MM.1S (cell line): ENCODE measurements at regions not wholly inside any gene's neighbourhood (a gene's known extent, or its start where the extent isn't known, plus 50 kb on each side); places are given as distances from the start of the nearest gene placed in this dataset.

Experiments
- EZH2 ChIP-seq: fragments of 300-600 bp; sonication (generic); optimal IDR thresholded peaks from 2 replicates; pipeline ENCODE3; 2017; ENCODE audit warnings: low read depth, mild to moderate bottlenecking, antibody characterized with exemption, low read length, mixed read lengths
- EZH2phosphoT487 ChIP-seq: fragments of 300-600 bp; sonication (generic); IDR thresholded peaks from 2 replicates; pipeline ENCODE4 v1.6.1; 2018; ENCODE audit warnings: antibody characterized with exemption, low read length
- TF ChIP-seq, protein P1 (sequence below): fragments of 300-600 bp; sonication (generic); IDR thresholded peaks from 2 replicates; pipeline ENCODE4 v1.5.1; 2016; ENCODE audit warnings: antibody characterized with exemption, low read length, mixed read lengths

DNA sequence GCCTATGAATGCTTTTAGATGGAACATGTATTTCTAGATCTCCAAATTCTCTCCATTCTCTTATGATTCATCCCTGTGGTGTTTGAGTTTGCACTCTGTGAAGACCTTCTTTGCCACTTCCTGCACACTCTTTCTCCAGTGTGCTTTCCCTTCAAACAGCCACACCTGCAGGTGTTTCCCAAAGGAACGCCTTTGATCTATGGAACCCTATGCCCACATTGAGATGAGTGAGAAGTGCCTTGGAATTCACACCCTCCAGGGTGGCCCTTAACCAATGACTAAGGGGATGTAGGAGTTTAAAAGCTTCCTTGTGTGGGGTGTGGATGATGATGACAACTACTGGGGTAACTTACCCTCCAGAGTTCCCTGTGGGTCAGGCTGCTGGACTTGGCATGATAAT, 570.1 kb downstream of the DHX35 start:
- TF ChIP-seq, protein P1, sequence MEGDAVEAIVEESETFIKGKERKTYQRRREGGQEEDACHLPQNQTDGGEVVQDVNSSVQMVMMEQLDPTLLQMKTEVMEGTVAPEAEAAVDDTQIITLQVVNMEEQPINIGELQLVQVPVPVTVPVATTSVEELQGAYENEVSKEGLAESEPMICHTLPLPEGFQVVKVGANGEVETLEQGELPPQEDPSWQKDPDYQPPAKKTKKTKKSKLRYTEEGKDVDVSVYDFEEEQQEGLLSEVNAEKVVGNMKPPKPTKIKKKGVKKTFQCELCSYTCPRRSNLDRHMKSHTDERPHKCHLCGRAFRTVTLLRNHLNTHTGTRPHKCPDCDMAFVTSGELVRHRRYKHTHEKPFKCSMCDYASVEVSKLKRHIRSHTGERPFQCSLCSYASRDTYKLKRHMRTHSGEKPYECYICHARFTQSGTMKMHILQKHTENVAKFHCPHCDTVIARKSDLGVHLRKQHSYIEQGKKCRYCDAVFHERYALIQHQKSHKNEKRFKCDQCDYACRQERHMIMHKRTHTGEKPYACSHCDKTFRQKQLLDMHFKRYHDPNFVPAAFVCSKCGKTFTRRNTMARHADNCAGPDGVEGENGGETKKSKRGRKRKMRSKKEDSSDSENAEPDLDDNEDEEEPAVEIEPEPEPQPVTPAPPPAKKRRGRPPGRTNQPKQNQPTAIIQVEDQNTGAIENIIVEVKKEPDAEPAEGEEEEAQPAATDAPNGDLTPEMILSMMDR: no peak
- TF ChIP-seq EZH2phosphoT487 (no peak), EZH2 (no peak)
